GM18498 (cell line): ENCODE measurements at regions not wholly inside any gene's neighbourhood (a gene's known extent, or its start where the extent isn't known, plus 50 kb on each side); places are given as distances from the start of the nearest gene placed in this dataset.

Source experiments
- ATAC-seq: cut with Tn5 transposase; IDR thresholded peaks from one replicate; pipeline ENCODE4 v1.9.1; 2021; ENCODE audit warnings: mild to moderate bottlenecking, moderate library complexity; ENCODE audit not compliant: unreplicated experiment

GRCh38 chr12:90899456-90900182 is 55.4 kb downstream of the CCER1 start:
- no peak for ATAC-seq

- ATAC-seq = no peak
These were observed 57.0 kb downstream of the CCER1 start for GRCh38 chr12:90897986-90898385.

- ATAC-seq = no peak
These were observed 57.7 kb downstream of the CCER1 start for GRCh38 chr12:90897316-90897715.

GRCh38 chr12:90896821-90897220 is 58.2 kb downstream of the CCER1 start:
- ATAC-seq = no peak

- no peak for ATAC-seq
These were observed 58.8 kb downstream of the CCER1 start for GRCh38 chr12:90896164-90896563.

GRCh38 chr12:90888316-90888715 is 66.7 kb downstream of the CCER1 start:
- no peak for ATAC-seq

GRCh38 chr12:90883456-90883855 is 71.5 kb downstream of the CCER1 start:
- no peak for ATAC-seq

GRCh38 chr12:90871726-90872096 is 83.3 kb downstream of the CCER1 start:
- no peak for ATAC-seq

GRCh38 chr12:90870971-90871725 is 83.8 kb downstream of the CCER1 start:
- ATAC-seq = no peak

- no peak for ATAC-seq
These were observed 86.3 kb downstream of the CCER1 start for GRCh38 chr12:90868626-90869025.

- ATAC-seq = no peak
These were observed 95.4 kb downstream of the CCER1 start for GRCh38 chr12:90859591-90859990.

GRCh38 chr12:90858252-90858651 is 96.7 kb downstream of the CCER1 start:
- ATAC-seq = no peak

GRCh38 chr12:90855534-90855933 is 99.4 kb downstream of the CCER1 start:
- no peak for ATAC-seq

- ATAC-seq = peak; percentile 81
These were observed 100.8 kb downstream of the CCER1 start for GRCh38 chr12:90854136-90854689.

GRCh38 chr12:90851800-90852718 is 102.9 kb downstream of the CCER1 start:
- ATAC-seq = no peak

GRCh38 chr12:90842477-90842876 is 112.5 kb downstream of the CCER1 start:
- ATAC-seq = no peak

- ATAC-seq = no peak
These were observed 113.6 kb downstream of the CCER1 start for GRCh38 chr12:90841336-90841735.

GRCh38 chr12:90839346-90839745 is 115.6 kb downstream of the CCER1 start:
- no peak for ATAC-seq

- no peak for ATAC-seq
These were observed 118.3 kb downstream of the CCER1 start for GRCh38 chr12:90836689-90837088.

GRCh38 chr12:90833228-90833627 is 121.7 kb downstream of the CCER1 start:
- ATAC-seq = no peak

GRCh38 chr12:90832427-90832826 is 122.5 kb downstream of the CCER1 start:
- no peak for ATAC-seq
